Caco-2 (cell line): ENCODE measurements at regions not wholly inside any gene's neighbourhood (a gene's known extent, or its start where the extent isn't known, plus 50 kb on each side); places are given as distances from the start of the nearest gene placed in this dataset.

ENCODE experiments used
- BruUV-seq: library from RNA; stranded (reverse); fragments of 400-500 nt; replicated peaks from 2 replicates; lab custom pipeline; 2021; lab: Mats Ljungman, UMichigan
- CTCF ChIA-PET: fragments of 300-600 bp; sonication (Branson Sonifier 250); formaldehyde crosslinking; loops from one replicate; lab custom pipeline; 2022; ENCODE audit warnings: antibody characterized with exemption; lab: Charles Lee
- POLR2A ChIA-PET: fragments of 300-600 bp; sonication (Branson Sonifier 250); formaldehyde crosslinking; loops from one replicate; lab custom pipeline; 2022; ENCODE audit warnings: antibody characterized with exemption; lab: Charles Lee
- DNase-seq, 2 experiments: peaks; one replicate each; pipeline versions ENCODE4 v3.0.0 to v3.0.0-alpha.2; 2020 to 2022
- H3K27me3 ChIP-seq: replicated peaks from 2 replicates; pipeline ENCODE4 v1.6.0; 2011; ENCODE audit warnings: low read length; ENCODE audit not compliant: control insufficient read depth, insufficient read depth
- H3K36me3 ChIP-seq: 2 replicates; pipeline ENCODE4 v1.5.1; 2011; ENCODE audit warnings: low read length; ENCODE audit not compliant: control insufficient read depth, insufficient read depth
- H3K4me1 ChIP-seq: fragments of 250-450 bp; sonication (Bioruptor Pico); 2 replicates; pipeline ENCODE4 v1.5.1; 2020; ENCODE audit warnings: mild to moderate bottlenecking
- H3K4me3 ChIP-seq: 2 replicates; pipeline ENCODE4 v1.5.1; 2011; ENCODE audit warnings: low read depth, mild to moderate bottlenecking, control low read depth, low read length
- H3K9me3 ChIP-seq: fragments of 250-450 bp; sonication (Bioruptor Pico); 2 replicates; pipeline ENCODE4 v1.5.1; 2020; ENCODE audit warnings: mild to moderate bottlenecking, moderate library complexity
- H3K27ac Mint-ChIP-seq: one replicate; pipeline ENCODE4 v1.8.0; 2022; ENCODE audit warnings: mixed read lengths; ENCODE audit not compliant: unreplicated experiment
- H3K27me3 Mint-ChIP-seq: one replicate; pipeline ENCODE4 v1.8.0; 2022; ENCODE audit warnings: mixed read lengths; ENCODE audit not compliant: insufficient read depth, unreplicated experiment
- H3K36me3 Mint-ChIP-seq: one replicate; pipeline ENCODE4 v1.8.0; 2022; ENCODE audit warnings: mild to moderate bottlenecking, mixed read lengths; ENCODE audit not compliant: insufficient read depth, unreplicated experiment
- H3K4me1 Mint-ChIP-seq: one replicate; pipeline ENCODE4 v1.8.0; 2022; ENCODE audit warnings: low read depth, mixed read lengths; ENCODE audit not compliant: unreplicated experiment
- H3K4me3 Mint-ChIP-seq: one replicate; pipeline ENCODE4 v1.8.0; 2022; ENCODE audit warnings: mild to moderate bottlenecking, moderate library complexity, mixed read lengths; ENCODE audit not compliant: unreplicated experiment
- H3K9me3 Mint-ChIP-seq: one replicate; pipeline ENCODE4 v1.8.0; 2022; ENCODE audit warnings: mixed read lengths; ENCODE audit not compliant: unreplicated experiment
- CTCF ChIP-seq, 2 experiments: fragments of 200-600 bp in 1 of 2; IDR thresholded peaks; 1 replicate in 1 of 2; 2 replicates in 1 of 2; pipeline versions ENCODE4 v1.5.1 to v1.8.0; 2011 to 2022; ENCODE audit warnings: antibody characterized with exemption in 1 of 2, control low read depth in 1 of 2, inconsistent platforms in 1 of 2, low read depth in 1 of 2, low read length in 1 of 2, mild to moderate bottlenecking in 1 of 2, moderate library complexity in 1 of 2; ENCODE audit not compliant: insufficient read depth in 1 of 2, severe bottlenecking in 1 of 2, unreplicated experiment in 1 of 2
- intact Hi-C: fragments of 100-400 bp; cut with micrococcal nuclease; formaldehyde crosslinking; loops from one replicate; pipeline ENCODE4 v1.10.0; 2022; ENCODE audit not compliant: unreplicated experiment

GRCh38 chr9:129524582-129525270 lies 96.2 kb downstream of the C9orf50 start:
- H3K36me3 Mint-ChIP-seq: no peaks in the 10 kb centered on the region
- no peak for TF ChIP-seq CTCF (IDR thresholded peaks at IDR 0.05; ENCODE audit: insufficient read depth in 1 of 2, low read depth in 1 of 2, low read length in 1 of 2, severe bottlenecking in 1 of 2, unreplicated experiment in 1 of 2)
- Histone ChIP-seq H3K4me1 (no peaks in the 10 kb centered on the region), H3K36me3 (no peaks in the 10 kb centered on the region), H3K9me3 (no peaks in the 10 kb centered on the region), H3K4me3 (no peak overlapping the region), H3K27me3 (no peaks in the 10 kb centered on the region)
- intact Hi-C loops: no loop called here
- H3K27ac Mint-ChIP-seq: no peak overlapping the region
- H3K27me3 Mint-ChIP-seq: no peaks in the 10 kb centered on the region
- no peak for DNase-seq
- CTCF ChIA-PET: interaction anchor here (0.6 kb wide), 1 partner anchor 790 kb away, joined by 3 read pairs; no protein-coding TSS in a partner anchor
- H3K9me3 Mint-ChIP-seq: peaks cover 16% of the 10 kb centered on the region
- H3K4me1 Mint-ChIP-seq: no peaks in the 10 kb centered on the region
- no peak overlapping the region for H3K4me3 Mint-ChIP-seq
- no TSS peak for BruUV-seq
- POLR2A ChIA-PET: no interaction called here

GRCh38 chr9:129523943-129524581 lies 96.8 kb downstream of the C9orf50 start:
- Histone ChIP-seq H3K4me3 (no peak overlapping the region), H3K36me3 (no peaks in the 10 kb centered on the region), H3K4me1 (no peaks in the 10 kb centered on the region), H3K9me3 (no peaks in the 10 kb centered on the region), H3K27me3 (no peaks in the 10 kb centered on the region)
- BruUV-seq: no TSS peak
- H3K36me3 Mint-ChIP-seq: no peaks in the 10 kb centered on the region
- POLR2A ChIA-PET: no interaction called here
- intact Hi-C loops: no loop called here
- H3K4me3 Mint-ChIP-seq: no peak overlapping the region
- H3K27me3 Mint-ChIP-seq: no peaks in the 10 kb centered on the region
- no peaks in the 10 kb centered on the region for H3K4me1 Mint-ChIP-seq
- peaks cover 12% of the 10 kb centered on the region for H3K9me3 Mint-ChIP-seq
- CTCF ChIA-PET: interaction anchor here (0.6 kb wide), 1 partner anchor 790 kb away, joined by 3 read pairs; no protein-coding TSS in a partner anchor
- no peak for TF ChIP-seq CTCF (IDR thresholded peaks at IDR 0.05; ENCODE audit: insufficient read depth in 1 of 2, low read depth in 1 of 2, low read length in 1 of 2, severe bottlenecking in 1 of 2, unreplicated experiment in 1 of 2)
- no peak overlapping the region for H3K27ac Mint-ChIP-seq
- no peak for DNase-seq

GRCh38 chr9:129522351-129522750 lies 98.5 kb downstream of the C9orf50 start:
- ChIA-PET CTCF (no interaction called here), POLR2A (no interaction called here)
- no peaks in the 10 kb centered on the region for H3K36me3 ChIP-seq
- TF ChIP-seq CTCF (IDR thresholded peaks at IDR 0.05; ENCODE audit: insufficient read depth in 1 of 2, low read depth in 1 of 2, low read length in 1 of 2, severe bottlenecking in 1 of 2, unreplicated experiment in 1 of 2): no peak
- Mint-ChIP-seq H3K27ac (no peak overlapping the region), H3K9me3 (peaks cover 24% of the 10 kb centered on the region), H3K36me3 (peaks cover 3% of the 10 kb centered on the region), H3K4me1 (no peaks in the 10 kb centered on the region), H3K4me3 (no peak overlapping the region), H3K27me3 (no peaks in the 10 kb centered on the region)
- intact Hi-C loops: no loop called here
- no TSS peak for BruUV-seq
- no peaks in the 10 kb centered on the region for H3K27me3 ChIP-seq
- no peak overlapping the region for H3K4me3 ChIP-seq
- no peaks in the 10 kb centered on the region for H3K4me1 ChIP-seq
- no peak for DNase-seq
- peaks cover 5% of the 10 kb centered on the region; the same call in 1 of the 2 replicates for H3K9me3 ChIP-seq
